ENCODE measurements at regions not wholly inside any gene's neighbourhood (a gene's known extent, or its start where the extent isn't known, plus 50 kb on each side); places are given as distances from the start of the nearest gene placed in this dataset.

DNA sequence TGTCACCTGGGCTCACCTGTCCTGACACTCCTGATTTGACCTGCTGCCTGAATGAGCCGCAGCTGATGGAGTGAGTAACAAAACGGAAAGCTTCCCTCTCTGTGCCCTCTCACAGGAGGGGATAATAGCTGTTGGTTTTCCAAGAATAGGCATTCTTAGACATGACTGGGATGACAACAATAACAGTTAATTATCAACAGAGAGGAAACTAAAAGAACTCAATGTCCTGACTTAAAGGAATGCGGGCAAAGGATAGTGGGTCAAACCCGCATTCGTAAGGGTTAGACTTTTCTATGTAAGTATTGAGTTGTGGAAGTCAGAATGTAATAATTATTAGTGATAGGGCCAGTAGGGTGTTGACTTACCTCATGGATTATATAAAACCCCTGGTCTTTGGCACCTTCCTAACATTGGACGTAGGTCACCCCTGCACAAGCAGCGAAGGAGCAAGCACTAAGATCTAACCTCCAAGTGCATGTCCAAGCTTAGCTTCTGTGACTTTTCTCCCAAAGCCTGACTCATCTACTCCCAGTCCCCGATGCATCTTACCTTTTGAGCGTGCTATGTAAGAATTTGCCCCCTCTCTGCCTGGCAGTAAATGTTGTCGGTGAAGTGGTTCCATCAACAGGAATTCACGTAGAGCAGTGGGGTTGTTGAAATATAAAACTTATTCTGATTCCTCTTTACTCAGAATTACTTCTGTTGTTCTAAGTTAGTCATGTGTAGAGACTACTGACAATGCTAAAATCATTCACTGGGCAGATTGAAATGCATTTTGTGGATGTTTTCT, 442.3 kb downstream of the FGF9 start:
- Mint-ChIP-seq H3K27me3 (no peaks in the 10 kb centered on the region), H3K9me3 (ENCODE audit: insufficient read depth) (no peaks in the 10 kb centered on the region), H3K4me3 (peak overlapping the region; percentile 54), H3K4me1 (peaks cover 42% of the 10 kb centered on the region), H3K27ac (peak overlapping the region; percentile 98)
- intact Hi-C loops (cut with micrococcal nuclease): loop anchor here (5.0 kb wide), 1 partner anchor 441 kb away; the partner anchor contains the start of gene FGF9
- Histone ChIP-seq H3K79me2 (ENCODE audit: control insufficient read depth, insufficient read depth, low read length) (no peaks in the 10 kb centered on the region), H3K9me3 (ENCODE audit: control extremely low read depth in 1 of 3, control insufficient read depth in 2 of 3, insufficient read depth in 1 of 3, low read length in 2 of 3) (peaks cover 0 to 7% (median 0%) of the 10 kb centered on the region in 3 donors), H3K27ac (ENCODE audit: low read length in 2 of 2) (no peak overlapping the region), H3K27me3 (replicated peaks in 1 of 4; ENCODE audit: control extremely low read depth in 1 of 4, control insufficient read depth in 3 of 4, insufficient read depth in 4 of 4, low read length in 3 of 4) (no peaks in the 10 kb centered on the region), H3K4me1 (ENCODE audit: control insufficient read depth in 2 of 2, insufficient read depth in 2 of 2, low read length in 2 of 2) (peaks cover 31 to 36% of the 10 kb centered on the region in 2 donors), H3K4me2 (replicated peaks; ENCODE audit: low read depth, low read length, poor library complexity, severe bottlenecking) (peak overlapping the region; percentile 51), H3K36me3 (replicated peaks in 1 of 2; ENCODE audit: control extremely low read depth in 1 of 2, control insufficient read depth in 1 of 2, extremely low read depth in 1 of 2, insufficient read depth in 2 of 2, low read length in 1 of 2) (no peaks in the 10 kb centered on the region), H3K4me3 (ENCODE audit: control extremely low read depth in 1 of 5, extremely low read depth in 1 of 5, insufficient read depth in 1 of 5, low read depth in 2 of 5, low read length in 4 of 5) (no peak overlapping the region), H2AFZ (ENCODE audit: insufficient read depth, low read depth, low read length, poor library complexity, severe bottlenecking) (peak overlapping the region; percentile 18), H3K9ac (ENCODE audit: low read length) (no peak overlapping the region), H4K20me1 (ENCODE audit: control insufficient read depth, insufficient read depth, low read length, poor library complexity, severe bottlenecking) (no peaks in the 10 kb centered on the region)
- WGBS (ENCODE audit: insufficient coverage): 100% methylated on average over 1 of the region's 11 CpGs
- CTCF ChIA-PET: interaction anchor here (2.4 kb wide), 1 partner anchor 52 kb away, joined by 17 read pairs; no protein-coding TSS in a partner anchor
- no peak for TF ChIP-seq EZH2 (IDR thresholded peaks at IDR 0.05; ENCODE audit: borderline replicate concordance, insufficient read depth, low read depth, low read length, poor library complexity, severe bottlenecking)
- TF ChIP-seq, protein P1, sequence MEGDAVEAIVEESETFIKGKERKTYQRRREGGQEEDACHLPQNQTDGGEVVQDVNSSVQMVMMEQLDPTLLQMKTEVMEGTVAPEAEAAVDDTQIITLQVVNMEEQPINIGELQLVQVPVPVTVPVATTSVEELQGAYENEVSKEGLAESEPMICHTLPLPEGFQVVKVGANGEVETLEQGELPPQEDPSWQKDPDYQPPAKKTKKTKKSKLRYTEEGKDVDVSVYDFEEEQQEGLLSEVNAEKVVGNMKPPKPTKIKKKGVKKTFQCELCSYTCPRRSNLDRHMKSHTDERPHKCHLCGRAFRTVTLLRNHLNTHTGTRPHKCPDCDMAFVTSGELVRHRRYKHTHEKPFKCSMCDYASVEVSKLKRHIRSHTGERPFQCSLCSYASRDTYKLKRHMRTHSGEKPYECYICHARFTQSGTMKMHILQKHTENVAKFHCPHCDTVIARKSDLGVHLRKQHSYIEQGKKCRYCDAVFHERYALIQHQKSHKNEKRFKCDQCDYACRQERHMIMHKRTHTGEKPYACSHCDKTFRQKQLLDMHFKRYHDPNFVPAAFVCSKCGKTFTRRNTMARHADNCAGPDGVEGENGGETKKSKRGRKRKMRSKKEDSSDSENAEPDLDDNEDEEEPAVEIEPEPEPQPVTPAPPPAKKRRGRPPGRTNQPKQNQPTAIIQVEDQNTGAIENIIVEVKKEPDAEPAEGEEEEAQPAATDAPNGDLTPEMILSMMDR (IDR thresholded peaks at IDR 0.05): no peak
- ATAC-seq (ENCODE audit: low read depth) (no peak), DNase-seq (no peak)
- POLR2A ChIA-PET: no interaction called here

Measured in B cell (primary cell).